ENCODE measurements at regions not wholly inside any gene's neighbourhood (a gene's known extent, or its start where the extent isn't known, plus 50 kb on each side); places are given as distances from the start of the nearest gene placed in this dataset.

DNA sequence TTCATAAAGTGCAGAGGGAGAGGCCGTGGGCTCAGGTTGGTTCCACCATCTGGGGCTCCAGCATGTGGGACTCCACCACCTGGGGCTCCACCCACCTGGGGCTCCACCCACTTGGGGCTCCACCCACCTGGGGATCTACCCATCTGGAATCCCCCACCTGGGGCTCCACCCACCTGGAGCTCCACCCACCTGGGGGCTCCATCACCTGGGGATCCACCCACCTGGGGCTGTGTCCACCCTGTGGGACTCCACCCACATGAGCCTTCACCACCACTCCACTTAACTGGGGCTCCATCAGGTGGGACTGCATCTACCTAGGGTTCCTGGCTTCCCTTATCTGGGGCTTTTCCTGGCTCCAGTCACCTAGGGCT, 226.0 kb upstream of the CDYL start:
- TF ChIP-seq TAF1 (IDR thresholded peaks at IDR 0.05; ENCODE audit: low read depth) (no peak), ZBTB7A (IDR thresholded peaks at IDR 0.05; ENCODE audit: low read depth) (no peak), EP300 (IDR thresholded peaks at IDR 0.05; ENCODE audit: borderline replicate concordance) (no peak), YY1 (IDR thresholded peaks at IDR 0.05; ENCODE audit: low read depth) (no peak), CREB1 (IDR thresholded peaks at IDR 0.05; ENCODE audit: low read depth) (no peak), FOXM1 (IDR thresholded peaks at IDR 0.05; ENCODE audit: borderline replicate concordance, low read depth) (no peak), RAD21 (IDR thresholded peaks at IDR 0.05; ENCODE audit: low read depth) (no peak), NFIC (IDR thresholded peaks at IDR 0.05) (no peak), TEAD4 (IDR thresholded peaks at IDR 0.05) (no peak)
- TF ChIP-seq, protein P1, sequence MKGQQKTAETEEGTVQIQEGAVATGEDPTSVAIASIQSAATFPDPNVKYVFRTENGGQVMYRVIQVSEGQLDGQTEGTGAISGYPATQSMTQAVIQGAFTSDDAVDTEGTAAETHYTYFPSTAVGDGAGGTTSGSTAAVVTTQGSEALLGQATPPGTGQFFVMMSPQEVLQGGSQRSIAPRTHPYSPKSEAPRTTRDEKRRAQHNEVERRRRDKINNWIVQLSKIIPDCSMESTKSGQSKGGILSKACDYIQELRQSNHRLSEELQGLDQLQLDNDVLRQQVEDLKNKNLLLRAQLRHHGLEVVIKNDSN (IDR thresholded peaks at IDR 0.05): no peak
- TF ChIP-seq, protein P2, sequence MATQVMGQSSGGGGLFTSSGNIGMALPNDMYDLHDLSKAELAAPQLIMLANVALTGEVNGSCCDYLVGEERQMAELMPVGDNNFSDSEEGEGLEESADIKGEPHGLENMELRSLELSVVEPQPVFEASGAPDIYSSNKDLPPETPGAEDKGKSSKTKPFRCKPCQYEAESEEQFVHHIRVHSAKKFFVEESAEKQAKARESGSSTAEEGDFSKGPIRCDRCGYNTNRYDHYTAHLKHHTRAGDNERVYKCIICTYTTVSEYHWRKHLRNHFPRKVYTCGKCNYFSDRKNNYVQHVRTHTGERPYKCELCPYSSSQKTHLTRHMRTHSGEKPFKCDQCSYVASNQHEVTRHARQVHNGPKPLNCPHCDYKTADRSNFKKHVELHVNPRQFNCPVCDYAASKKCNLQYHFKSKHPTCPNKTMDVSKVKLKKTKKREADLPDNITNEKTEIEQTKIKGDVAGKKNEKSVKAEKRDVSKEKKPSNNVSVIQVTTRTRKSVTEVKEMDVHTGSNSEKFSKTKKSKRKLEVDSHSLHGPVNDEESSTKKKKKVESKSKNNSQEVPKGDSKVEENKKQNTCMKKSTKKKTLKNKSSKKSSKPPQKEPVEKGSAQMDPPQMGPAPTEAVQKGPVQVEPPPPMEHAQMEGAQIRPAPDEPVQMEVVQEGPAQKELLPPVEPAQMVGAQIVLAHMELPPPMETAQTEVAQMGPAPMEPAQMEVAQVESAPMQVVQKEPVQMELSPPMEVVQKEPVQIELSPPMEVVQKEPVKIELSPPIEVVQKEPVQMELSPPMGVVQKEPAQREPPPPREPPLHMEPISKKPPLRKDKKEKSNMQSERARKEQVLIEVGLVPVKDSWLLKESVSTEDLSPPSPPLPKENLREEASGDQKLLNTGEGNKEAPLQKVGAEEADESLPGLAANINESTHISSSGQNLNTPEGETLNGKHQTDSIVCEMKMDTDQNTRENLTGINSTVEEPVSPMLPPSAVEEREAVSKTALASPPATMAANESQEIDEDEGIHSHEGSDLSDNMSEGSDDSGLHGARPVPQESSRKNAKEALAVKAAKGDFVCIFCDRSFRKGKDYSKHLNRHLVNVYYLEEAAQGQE (IDR thresholded peaks at IDR 0.05; ENCODE audit: low read depth): no peak
